SU-DHL-6 (cell line): ENCODE measurements at regions not wholly inside any gene's neighbourhood (a gene's known extent, or its start where the extent isn't known, plus 50 kb on each side); places are given as distances from the start of the nearest gene placed in this dataset.

ENCODE experiments used
- EZH2phosphoT487 ChIP-seq: fragments of 200-600 bp; sonication (generic), shearing (Covaris generic); conservative IDR thresholded peaks from 2 replicates; pipeline ENCODE4 v1.6.1; 2018; ENCODE audit warnings: mild to moderate bottlenecking, antibody characterized with exemption, low read length, moderate library complexity, mixed read lengths
- TF ChIP-seq, protein P1 (sequence below): fragments of 200-600 bp; sonication (generic); IDR thresholded peaks from one replicate; pipeline ENCODE4 v1.5.1; 2017; ENCODE audit warnings: antibody characterized with exemption, mild to moderate bottlenecking, low read length, moderate library complexity; ENCODE audit not compliant: insufficient read depth, poor library complexity, severe bottlenecking

- TF ChIP-seq, protein P1, sequence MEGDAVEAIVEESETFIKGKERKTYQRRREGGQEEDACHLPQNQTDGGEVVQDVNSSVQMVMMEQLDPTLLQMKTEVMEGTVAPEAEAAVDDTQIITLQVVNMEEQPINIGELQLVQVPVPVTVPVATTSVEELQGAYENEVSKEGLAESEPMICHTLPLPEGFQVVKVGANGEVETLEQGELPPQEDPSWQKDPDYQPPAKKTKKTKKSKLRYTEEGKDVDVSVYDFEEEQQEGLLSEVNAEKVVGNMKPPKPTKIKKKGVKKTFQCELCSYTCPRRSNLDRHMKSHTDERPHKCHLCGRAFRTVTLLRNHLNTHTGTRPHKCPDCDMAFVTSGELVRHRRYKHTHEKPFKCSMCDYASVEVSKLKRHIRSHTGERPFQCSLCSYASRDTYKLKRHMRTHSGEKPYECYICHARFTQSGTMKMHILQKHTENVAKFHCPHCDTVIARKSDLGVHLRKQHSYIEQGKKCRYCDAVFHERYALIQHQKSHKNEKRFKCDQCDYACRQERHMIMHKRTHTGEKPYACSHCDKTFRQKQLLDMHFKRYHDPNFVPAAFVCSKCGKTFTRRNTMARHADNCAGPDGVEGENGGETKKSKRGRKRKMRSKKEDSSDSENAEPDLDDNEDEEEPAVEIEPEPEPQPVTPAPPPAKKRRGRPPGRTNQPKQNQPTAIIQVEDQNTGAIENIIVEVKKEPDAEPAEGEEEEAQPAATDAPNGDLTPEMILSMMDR: no peak
- no peak for TF ChIP-seq EZH2phosphoT487
Measured at GRCh38 chr3:27903446-27903845, 181.3 kb upstream of the EOMES start.
